PC-3 (cell line): ENCODE measurements at regions not wholly inside any gene's neighbourhood (a gene's known extent, or its start where the extent isn't known, plus 50 kb on each side); places are given as distances from the start of the nearest gene placed in this dataset.

Experiments used
- ATAC-seq: fragments of 200-7000 bp; cut with Tn5 transposase; 2 replicates; pipeline ENCODE4 v1.9.1; 2020; ENCODE audit warnings: mild to moderate bottlenecking, moderate library complexity
- BruUV-seq: library from RNA; stranded (reverse); fragments of 400-500 nt; replicated peaks from 2 replicates; lab custom pipeline; 2021; lab: Mats Ljungman, UMichigan
- CTCF ChIA-PET: fragments of 300-600 bp; sonication (Branson Sonifier 250); formaldehyde crosslinking; loops from one replicate; lab custom pipeline; 2022; ENCODE audit warnings: antibody characterized with exemption; lab: Charles Lee
- POLR2A ChIA-PET: fragments of 300-600 bp; sonication (Branson Sonifier 250); formaldehyde crosslinking; loops from one replicate; lab custom pipeline; 2022; ENCODE audit warnings: antibody characterized with exemption; ENCODE audit not compliant: unreplicated experiment; lab: Charles Lee
- DNase-seq: peaks from one replicate; pipeline ENCODE4 v3.0.0-alpha.2; 2015
- H2AFZ ChIP-seq: fragments of 300-600 bp; sonication (generic); 2 replicates; pipeline ENCODE4 v1.6.0; 2016; ENCODE audit warnings: antibody characterized with exemption, low read length
- H3F3A ChIP-seq: fragments of 300-600 bp; sonication (generic); one replicate; pipeline ENCODE4 v1.6.0; 2017; ENCODE audit warnings: antibody characterized with exemption, low read length, control low read depth, mild to moderate bottlenecking; ENCODE audit not compliant: unreplicated experiment
- H3K27ac ChIP-seq: fragments of 300-600 bp; sonication (generic); 2 replicates; pipeline ENCODE4 v1.5.1; 2016; ENCODE audit warnings: mild to moderate bottlenecking, low read length
- H3K27me3 ChIP-seq: fragments of 300-600 bp; sonication (generic); 2 replicates; pipeline ENCODE4 v1.6.1; 2016; ENCODE audit warnings: low read length, mixed read lengths
- H3K36me3 ChIP-seq: fragments of 300-600 bp; sonication (generic); 2 replicates; pipeline ENCODE4 v1.6.1; 2016; ENCODE audit warnings: low read depth, mixed run types, low read length, mixed read lengths
- H3K4me1 ChIP-seq: fragments of 300-600 bp; sonication (generic); 2 replicates; pipeline ENCODE4 v1.5.1; 2016; ENCODE audit warnings: low read length; ENCODE audit not compliant: insufficient read depth
- H3K4me2 ChIP-seq: fragments of 300-600 bp; sonication (generic); 2 replicates; pipeline ENCODE4 v1.6.0; 2016; ENCODE audit warnings: low read length
- H3K4me3 ChIP-seq: fragments of 300-600 bp; sonication (generic); 2 replicates; pipeline ENCODE4 v1.5.1; 2016; ENCODE audit warnings: mild to moderate bottlenecking, low read length, mixed read lengths
- H3K79me2 ChIP-seq: fragments of 300-600 bp; sonication (generic); 2 replicates; pipeline ENCODE4 v1.6.1; 2017; ENCODE audit warnings: low read length, mixed read lengths
- H3K9ac ChIP-seq: fragments of 300-600 bp; sonication (generic); 2 replicates; pipeline ENCODE4 v1.6.0; 2016; ENCODE audit warnings: mild to moderate bottlenecking, low read length
- H3K9me2 ChIP-seq: fragments of 300-600 bp; sonication (generic); replicated peaks from 2 replicates; pipeline ENCODE4 v1.6.1; 2016; ENCODE audit warnings: mixed run types, low read length, mixed read lengths
- H3K9me3 ChIP-seq: fragments of 300-600 bp; sonication (generic); 2 replicates; pipeline ENCODE4 v1.6.1; 2016; ENCODE audit warnings: low read length, mixed read lengths
- H4K20me1 ChIP-seq: fragments of 300-600 bp; sonication (generic); 2 replicates; pipeline ENCODE4 v1.6.1; 2016; ENCODE audit warnings: low read length, mixed read lengths
- EZH2 ChIP-seq: fragments of 300-600 bp; sonication (generic); IDR thresholded peaks from one replicate; pipeline ENCODE4 v1.6.1; 2017; ENCODE audit warnings: antibody characterized with exemption, mild to moderate bottlenecking, low read length; ENCODE audit not compliant: unreplicated experiment
- EZH2phosphoT487 ChIP-seq: fragments of 300-600 bp; sonication (generic); IDR thresholded peaks from 2 replicates; pipeline ENCODE4 v1.6.1; 2018; ENCODE audit warnings: mild to moderate bottlenecking, antibody characterized with exemption, low read length, borderline replicate concordance
- intact Hi-C: fragments of 100-400 bp; cut with micrococcal nuclease; formaldehyde crosslinking; loops from 2 replicates; pipeline ENCODE4 v1.9.0; 2023
- TF ChIP-seq, protein P1 (sequence below): fragments of 300-600 bp; sonication (generic); conservative IDR thresholded peaks from 2 replicates; pipeline ENCODE4 v1.5.1; 2017; ENCODE audit warnings: antibody characterized with exemption, low read depth, mild to moderate bottlenecking, low read length

DNA sequence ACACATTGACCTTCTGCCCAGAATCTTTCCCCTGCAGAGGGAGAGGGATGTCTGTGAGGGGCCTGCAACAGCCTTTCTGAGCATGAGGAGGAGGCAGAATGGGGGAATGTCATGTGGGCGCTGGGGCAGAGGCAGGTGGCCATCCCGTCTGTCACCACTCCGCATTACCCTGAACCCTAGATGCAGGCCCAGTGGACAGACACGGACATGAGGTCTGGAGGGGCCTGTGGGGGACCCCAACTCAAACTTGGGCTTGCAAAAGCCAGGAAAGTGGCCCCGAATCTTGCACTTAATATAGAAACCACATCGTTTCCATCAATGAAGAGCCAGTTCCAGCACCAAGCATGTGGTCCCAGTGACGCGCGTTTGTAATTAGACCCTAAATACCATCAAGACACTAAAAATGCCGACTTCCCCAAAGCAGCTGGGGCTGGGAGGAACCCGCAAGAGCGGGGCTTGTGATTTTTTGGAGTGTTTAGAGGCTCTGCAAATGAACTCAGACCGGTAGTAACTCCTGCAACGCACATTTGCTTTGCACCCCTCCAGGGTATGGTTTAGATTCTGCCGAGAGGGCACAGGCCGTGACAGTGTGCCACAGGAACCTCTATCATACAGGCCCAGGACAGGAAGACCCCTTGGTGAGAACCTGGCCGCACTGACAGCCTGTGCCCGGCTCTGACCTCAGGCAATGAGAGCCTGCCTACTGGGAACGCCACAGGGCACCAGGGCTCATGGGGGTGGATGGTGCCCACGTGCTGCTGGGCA lies 109.3 kb downstream of the CTTN start:
- no peaks in the 10 kb centered on the region for H3K4me1 ChIP-seq
- no peaks in the 10 kb centered on the region for H3K27me3 ChIP-seq
- peaks cover 3% of the 10 kb centered on the region for H3K9me3 ChIP-seq
- ATAC-seq = no peak
- no peak overlapping the region for H3K4me3 ChIP-seq
- H2AFZ ChIP-seq = no peak overlapping the region
- no peak overlapping the region for H3K4me2 ChIP-seq
- H3K36me3 ChIP-seq = no peaks in the 10 kb centered on the region
- TF ChIP-seq EZH2 (no peak), EZH2phosphoT487 (no peak)
- TF ChIP-seq, protein P1, sequence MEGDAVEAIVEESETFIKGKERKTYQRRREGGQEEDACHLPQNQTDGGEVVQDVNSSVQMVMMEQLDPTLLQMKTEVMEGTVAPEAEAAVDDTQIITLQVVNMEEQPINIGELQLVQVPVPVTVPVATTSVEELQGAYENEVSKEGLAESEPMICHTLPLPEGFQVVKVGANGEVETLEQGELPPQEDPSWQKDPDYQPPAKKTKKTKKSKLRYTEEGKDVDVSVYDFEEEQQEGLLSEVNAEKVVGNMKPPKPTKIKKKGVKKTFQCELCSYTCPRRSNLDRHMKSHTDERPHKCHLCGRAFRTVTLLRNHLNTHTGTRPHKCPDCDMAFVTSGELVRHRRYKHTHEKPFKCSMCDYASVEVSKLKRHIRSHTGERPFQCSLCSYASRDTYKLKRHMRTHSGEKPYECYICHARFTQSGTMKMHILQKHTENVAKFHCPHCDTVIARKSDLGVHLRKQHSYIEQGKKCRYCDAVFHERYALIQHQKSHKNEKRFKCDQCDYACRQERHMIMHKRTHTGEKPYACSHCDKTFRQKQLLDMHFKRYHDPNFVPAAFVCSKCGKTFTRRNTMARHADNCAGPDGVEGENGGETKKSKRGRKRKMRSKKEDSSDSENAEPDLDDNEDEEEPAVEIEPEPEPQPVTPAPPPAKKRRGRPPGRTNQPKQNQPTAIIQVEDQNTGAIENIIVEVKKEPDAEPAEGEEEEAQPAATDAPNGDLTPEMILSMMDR = no peak
- ChIA-PET POLR2A (no interaction called here), CTCF (no interaction called here)
- no peak overlapping the region for H3K27ac ChIP-seq
- H3F3A ChIP-seq = no peaks in the 10 kb centered on the region
- no peaks in the 10 kb centered on the region for H3K9me2 ChIP-seq
- no TSS peak for BruUV-seq
- intact Hi-C loops = no loop called here
- H4K20me1 ChIP-seq = no peaks in the 10 kb centered on the region
- DNase-seq = no peak
- no peak overlapping the region for H3K9ac ChIP-seq
- H3K79me2 ChIP-seq = no peaks in the 10 kb centered on the region

DNA sequence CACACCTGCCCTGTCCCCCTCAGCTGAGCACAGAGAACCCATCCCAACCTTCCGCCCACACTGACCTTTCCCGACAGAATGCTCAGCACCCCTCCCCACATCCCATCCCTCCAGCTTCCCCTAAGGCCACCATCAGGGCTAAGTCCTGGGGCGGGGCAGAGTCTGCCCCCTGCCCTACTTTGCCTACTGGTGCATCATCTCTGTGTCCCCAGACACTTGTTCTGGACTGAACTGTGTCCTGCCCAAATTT lies 109.8 kb downstream of the CTTN start:
- CTCF ChIA-PET = no interaction called here
- Histone ChIP-seq H3K9ac (no peak overlapping the region), H3K9me3 (peaks cover 8% of the 10 kb centered on the region), H4K20me1 (no peaks in the 10 kb centered on the region), H3F3A (no peaks in the 10 kb centered on the region), H3K9me2 (no peaks in the 10 kb centered on the region), H3K4me1 (no peaks in the 10 kb centered on the region), H3K4me3 (no peak overlapping the region), H3K4me2 (no peak overlapping the region), H3K36me3 (no peaks in the 10 kb centered on the region), H3K27ac (no peak overlapping the region), H3K79me2 (no peaks in the 10 kb centered on the region), H3K27me3 (no peaks in the 10 kb centered on the region), H2AFZ (no peak overlapping the region)
- no peak for ATAC-seq
- intact Hi-C loops = no loop called here
- no TSS peak for BruUV-seq
- no peak for DNase-seq
- TF ChIP-seq, protein P1 = no peak
- TF ChIP-seq EZH2 (no peak), EZH2phosphoT487 (no peak)
- POLR2A ChIA-PET = no interaction called here

DNA sequence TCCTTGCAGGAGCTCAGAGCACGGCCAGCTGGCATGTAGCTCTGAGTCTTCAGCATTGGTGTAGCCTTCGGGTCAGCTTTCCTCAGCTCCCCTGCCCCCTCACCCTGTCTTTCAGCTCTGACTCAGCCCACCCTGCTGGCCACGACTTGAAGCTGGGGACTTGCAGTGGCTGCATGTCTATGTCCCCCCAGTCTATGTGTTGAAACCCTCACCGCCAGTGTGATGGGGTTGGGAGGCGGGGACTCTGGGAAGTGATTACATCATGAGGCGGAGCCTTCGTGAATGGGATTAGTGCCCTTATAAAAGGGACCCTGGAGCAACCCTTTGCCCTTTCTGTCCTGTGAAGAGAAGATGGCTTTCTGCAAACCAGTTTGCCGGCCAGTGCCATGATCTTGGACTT lies 111.1 kb downstream of the CTTN start:
- no TSS peak for BruUV-seq

More for the DNA sequence above, 111.1 kb downstream of the CTTN start:
- no peaks in the 10 kb centered on the region for H3K79me2 ChIP-seq
- H4K20me1 ChIP-seq = no peaks in the 10 kb centered on the region
- intact Hi-C loops = no loop called here
- no peaks in the 10 kb centered on the region for H3K4me1 ChIP-seq
- ChIA-PET POLR2A (no interaction called here), CTCF (no interaction called here)
- no peak for DNase-seq
- H3K4me2 ChIP-seq = no peak overlapping the region
- no peaks in the 10 kb centered on the region for H3F3A ChIP-seq
- TF ChIP-seq, protein P1 = no peak
- TF ChIP-seq EZH2phosphoT487 = no peak
- no peak for TF ChIP-seq EZH2
- no peaks in the 10 kb centered on the region for H3K36me3 ChIP-seq
- no peak overlapping the region for H3K4me3 ChIP-seq
- H3K27me3 ChIP-seq = no peaks in the 10 kb centered on the region
- H3K9ac ChIP-seq = no peak overlapping the region
- ATAC-seq = no peak
- no peak overlapping the region for H2AFZ ChIP-seq
- H3K9me3 ChIP-seq = peaks cover 12% of the 10 kb centered on the region
- no peaks in the 10 kb centered on the region for H3K9me2 ChIP-seq
- H3K27ac ChIP-seq = no peak overlapping the region
